ENCODE measurements at regions not wholly inside any gene's neighbourhood (a gene's known extent, or its start where the extent isn't known, plus 50 kb on each side); places are given as distances from the start of the nearest gene placed in this dataset.

- Histone ChIP-seq H3K4me2 (ENCODE audit: low read length) (no peak overlapping the region), H3K4me1 (ENCODE audit: control insufficient read depth in 1 of 2, insufficient read depth in 2 of 2, low read length in 2 of 2) (no peaks in the 10 kb centered on the region), H3K27me3 (ENCODE audit: insufficient read depth, low read length) (no peaks in the 10 kb centered on the region), H3K36me3 (ENCODE audit: control insufficient read depth in 1 of 2, insufficient read depth in 2 of 2, low read length in 2 of 2) (no peaks in the 10 kb centered on the region), H3K9me2 (ENCODE audit: insufficient read depth) (no peaks in the 10 kb centered on the region), H3K4me3 (replicated peaks in 1 of 2; ENCODE audit: low read depth in 1 of 2, low read length in 2 of 2) (no peak overlapping the region), H3K9ac (ENCODE audit: low read length) (no peak overlapping the region), H2AFZ (ENCODE audit: low read depth, low read length, poor library complexity, severe bottlenecking) (no peak overlapping the region), H3K27ac (ENCODE audit: low read depth, low read length) (no peak overlapping the region), H3K9me3 (ENCODE audit: control insufficient read depth in 1 of 2, insufficient read depth in 1 of 2, low read depth in 1 of 2, low read length in 2 of 2) (no peaks in the 10 kb centered on the region), H4K20me1 (ENCODE audit: insufficient read depth) (no peaks in the 10 kb centered on the region), H3K79me2 (ENCODE audit: insufficient read depth, low read length) (no peaks in the 10 kb centered on the region)
- BruUV-seq (replicated peaks), result no TSS peak
- ChIA-PET POLR2A (no interaction called here), RAD21 (ENCODE audit: low non-redundant PET in 1 of 2, low total read pairs in 2 of 2, uncharacterized antibody in 2 of 2, unreplicated experiment in 2 of 2) (no interaction called here), CTCF (no interaction called here)
- intact Hi-C loops (cut with micrococcal nuclease), result no loop called here
- TF ChIP-seq ZBTB33 (IDR thresholded peaks at IDR 0.05; ENCODE audit: extremely low read depth, insufficient replicate concordance, low read length) (no peak), ZFX (IDR thresholded peaks at IDR 0.05) (no peak), MAX (IDR thresholded peaks at IDR 0.05) (no peak), EZH2 (IDR thresholded peaks at IDR 0.05) (no peak), EGR1 (IDR thresholded peaks at IDR 0.05; ENCODE audit: low read depth) (no peak), REST (IDR thresholded peaks at IDR 0.05; ENCODE audit: low read depth) (no peak), TCF7L2 (IDR thresholded peaks at IDR 0.05; ENCODE audit: borderline replicate concordance, extremely low read depth, insufficient read depth, insufficient read length) (no peak), ZNF274 (IDR thresholded peaks at IDR 0.05; ENCODE audit: low read depth, low read length) (no peak), SIN3A (IDR thresholded peaks at IDR 0.05; ENCODE audit: low read depth) (no peak), SP1 (IDR thresholded peaks at IDR 0.05; ENCODE audit: low read depth) (no peak), ELF1 (IDR thresholded peaks at IDR 0.05; ENCODE audit: borderline replicate concordance, low read depth) (no peak), EZH2phosphoT487 (IDR thresholded peaks at IDR 0.05; ENCODE audit: borderline replicate concordance) (no peak), YY1 (IDR thresholded peaks at IDR 0.05; ENCODE audit: extremely low read depth, insufficient replicate concordance, low read depth, low read length) (no peak), RAD21 (IDR thresholded peaks at IDR 0.05; ENCODE audit: low read depth) (no peak), CBX3 (IDR thresholded peaks at IDR 0.05; ENCODE audit: low read depth) (no peak), CTCF (IDR thresholded peaks at IDR 0.05 in 2 of 3, conservative IDR thresholded peaks at IDR 0.05 in 1 of 3; ENCODE audit: borderline replicate concordance in 1 of 3, insufficient read depth in 1 of 3, low read depth in 2 of 3, low read length in 2 of 3) (no peak)
- no peak for DNase-seq (ENCODE audit: low read depth, low spot score)
- no peak for ATAC-seq
These were observed 459.7 kb downstream of the RAB28 start for GRCh38 chr4:13024147-13025105.
